A549 (cell line): ENCODE measurements at regions not wholly inside any gene's neighbourhood (a gene's known extent, or its start where the extent isn't known, plus 50 kb on each side); places are given as distances from the start of the nearest gene placed in this dataset.

Experiments
- ATAC-seq, 2 experiments: fragments of 200-7000 bp in 1 of 2; fragments of >200 bp in 1 of 2; cut with Nextera tagmentation in 1 of 2; cut with Tn5 transposase in 1 of 2; 3 replicates each; pipeline versions ENCODE4 v1.8.0 to v1.9.1; 2018 to 2020; ENCODE audit warnings: mild to moderate bottlenecking in 1 of 2, moderate library complexity in 1 of 2
- CTCF ChIA-PET: fragments of 300-600 bp; sonication (Branson Sonifier 250); formaldehyde crosslinking; extraction: SDS; loops from one replicate; lab custom pipeline; 2021; ENCODE audit warnings: antibody characterized with exemption, inconsistent platforms; lab: Yijun Ruan, JAX
- POLR2A ChIA-PET: fragments of 350-600 bp; formaldehyde crosslinking; extraction: SDS; loops from one replicate; lab custom pipeline; 2021; ENCODE audit warnings: antibody characterized with exemption, inconsistent platforms; lab: Yijun Ruan, JAX
- DNase-seq, 2 experiments: peaks; one replicate each; pipeline versions ENCODE4 v3.0.0 to v3.0.0-alpha.2; 2011 to 2016; ENCODE audit warnings: low read depth in 1 of 2, low spot score in 1 of 2
- FAIRE-seq: peaks from 2 replicates; lab custom pipeline; 2011; peaks lifted over from hg19 to GRCh38; lab: Jason Lieb, UNC
- H3K27ac ChIP-seq, 2 experiments: fragments of >200 bp; sonication (Bioruptor Twin); formaldehyde crosslinking; 3 replicates each; pipeline ENCODE4 v1.5.1; 2016 to 2017
- H3K4me1 ChIP-seq: fragments of >200 bp; sonication (Bioruptor Twin); formaldehyde crosslinking; 3 replicates; pipeline ENCODE4 v1.6.1; 2016
- H3K4me2 ChIP-seq: fragments of >200 bp; sonication (Bioruptor Twin); formaldehyde crosslinking; 3 replicates; pipeline ENCODE4 v1.6.1; 2016
- H3K4me3 ChIP-seq: fragments of >200 bp; sonication (Bioruptor Twin); formaldehyde crosslinking; 3 replicates; pipeline ENCODE4 v1.5.1; 2016
- H3K9me3 ChIP-seq: fragments of >200 bp; sonication (Bioruptor Twin); formaldehyde crosslinking; 3 replicates; pipeline ENCODE4 v1.6.1; 2016
- BHLHE40 ChIP-seq: IDR thresholded peaks from 2 replicates; pipeline ENCODE4 v1.6.1; 2012; ENCODE audit warnings: low read depth, low read length, inconsistent platforms
- CBX2 ChIP-seq: fragments of 200-600 bp; sonication (generic); IDR thresholded peaks from 2 replicates; pipeline ENCODE4 v1.6.1; 2016; ENCODE audit warnings: low read depth, mild to moderate bottlenecking, borderline replicate concordance
- CHD2 ChIP-seq: fragments of 150-350 bp; IDR thresholded peaks from 2 replicates; pipeline ENCODE4 v1.6.1; 2014; ENCODE audit warnings: low read length; ENCODE audit not compliant: partially characterized antibody
- CHD4 ChIP-seq: fragments of 200-600 bp; sonication (generic); IDR thresholded peaks from 2 replicates; pipeline ENCODE4 v1.6.1; 2016; ENCODE audit warnings: antibody characterized with exemption, mild to moderate bottlenecking, borderline replicate concordance
- CTCF ChIP-seq: fragments of >200 bp; sonication (Bioruptor Twin); formaldehyde crosslinking; IDR thresholded peaks from 3 replicates; pipeline ENCODE4 v1.5.1; 2016
- EHMT2 ChIP-seq: fragments of 200-600 bp; sonication (generic); IDR thresholded peaks from 2 replicates; pipeline ENCODE4 v1.6.1; 2016; ENCODE audit warnings: antibody characterized with exemption, low read depth, mild to moderate bottlenecking, moderate library complexity
- ESRRA ChIP-seq: fragments of 150-350 bp; IDR thresholded peaks from 2 replicates; pipeline ENCODE4 v1.6.1; 2014; ENCODE audit warnings: mild to moderate bottlenecking, low read length, borderline replicate concordance
- FOXS1 ChIP-seq: fragments of 250-450 bp; sonication (Bioruptor Pico); IDR thresholded peaks from 2 replicates; pipeline ENCODE4 v1.5.0; 2020; ENCODE audit warnings: mild to moderate bottlenecking, moderate library complexity
- GATA3 ChIP-seq: IDR thresholded peaks from 2 replicates; pipeline ENCODE4 v1.6.1; 2012; ENCODE audit warnings: borderline replicate concordance
- HMGXB4 ChIP-seq: fragments of 250-450 bp; sonication (Bioruptor Pico); IDR thresholded peaks from 2 replicates; pipeline ENCODE4 v1.5.0; 2021; ENCODE audit warnings: mild to moderate bottlenecking, moderate library complexity, borderline replicate concordance
- HOXB13 ChIP-seq: fragments of 250-450 bp; sonication (Bioruptor Pico); IDR thresholded peaks from 2 replicates; pipeline ENCODE4 v1.5.0; 2020; ENCODE audit warnings: low read depth, mild to moderate bottlenecking, moderate library complexity
- JUN ChIP-seq, 2 experiments: fragments of >200 bp; sonication (Bioruptor Twin); formaldehyde crosslinking; IDR thresholded peaks; 2 replicates in 1 of 2; 3 replicates in 1 of 2; pipeline ENCODE4 v1.6.1; 2016 to 2017
- NPAS2 ChIP-seq: fragments of 250-450 bp; sonication (Bioruptor Pico); IDR thresholded peaks from 2 replicates; pipeline ENCODE4 v1.8.0; 2022; ENCODE audit warnings: mild to moderate bottlenecking, moderate library complexity, borderline replicate concordance
- NR3C1 ChIP-seq: fragments of >200 bp; sonication (Bioruptor Twin); formaldehyde crosslinking; IDR thresholded peaks from 3 replicates; pipeline ENCODE4 v1.6.1; 2017
- PHF8 ChIP-seq: fragments of 200-600 bp; sonication (generic); IDR thresholded peaks from 2 replicates; pipeline ENCODE4 v1.6.1; 2016; ENCODE audit warnings: low read depth, mild to moderate bottlenecking, antibody characterized with exemption, moderate library complexity, borderline replicate concordance
- RCOR1 ChIP-seq: fragments of 150-350 bp; IDR thresholded peaks from 2 replicates; pipeline ENCODE4 v1.6.1; 2014; ENCODE audit warnings: antibody characterized with exemption, low read length, low read depth
- RFX5 ChIP-seq: fragments of 450-650 bp; IDR thresholded peaks from 2 replicates; pipeline ENCODE4 v1.7.1; 2014; ENCODE audit warnings: antibody characterized with exemption, mild to moderate bottlenecking, moderate library complexity
- WGBS: methylation state at CpG from one replicate; pipeline ENCODE4 v1.1.6; 2017; ENCODE audit errors: missing lambda C conversion rate; 5-methylcytosine and 5-hydroxymethylcytosine counted together
- TF ChIP-seq, protein P1 (sequence below): fragments of >200 bp; sonication (Bioruptor Twin); formaldehyde crosslinking; IDR thresholded peaks from 2 replicates; pipeline ENCODE4 v1.6.1; 2016
- TF ChIP-seq, protein P2 (sequence below): IDR thresholded peaks from 2 replicates; pipeline ENCODE4 v1.6.1; 2012; ENCODE audit warnings: low read depth, borderline replicate concordance

DNA sequence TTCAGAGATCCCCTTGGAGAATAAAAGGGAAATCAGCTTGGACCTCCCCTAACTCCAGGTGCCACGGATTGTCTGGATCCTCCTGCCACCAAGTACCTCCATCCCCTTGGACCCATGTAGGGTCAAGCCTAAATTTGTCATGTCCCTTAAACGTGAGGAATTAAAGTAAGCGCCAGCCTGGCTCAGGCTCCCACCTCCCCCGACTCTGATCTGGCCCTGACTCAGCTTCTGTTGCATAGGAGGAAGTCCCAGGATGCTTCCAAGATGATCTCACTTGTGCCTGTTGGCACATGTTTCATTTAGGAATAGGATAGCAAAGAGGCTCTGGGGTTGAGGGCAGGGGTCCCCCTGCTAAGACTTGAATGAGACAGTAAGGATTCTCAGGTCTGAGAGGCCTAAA, 231.9 kb upstream of the JUN start:
- peak in 1 of 2 experiments; percentile 18 for DNase-seq
- no peak overlapping the region; the same call in 2 of the 3 replicates for H3K4me2 ChIP-seq
- peak; percentile 51 to 59; a peak in 4 of 6 replicates for ATAC-seq
- no peak overlapping the region for H3K4me3 ChIP-seq
- FAIRE-seq, result no peak
- H3K9me3 ChIP-seq, result no peaks in the 10 kb centered on the region
- ChIA-PET CTCF (no interaction called here), POLR2A (no interaction called here)
- peaks cover 18% of the 10 kb centered on the region for H3K4me1 ChIP-seq
- whole genome bisulfite sequencing, result 19% methylated on average over 4 of the region's 4 CpGs
- TF ChIP-seq CHD2, result no peak
- TF ChIP-seq, protein P1, sequence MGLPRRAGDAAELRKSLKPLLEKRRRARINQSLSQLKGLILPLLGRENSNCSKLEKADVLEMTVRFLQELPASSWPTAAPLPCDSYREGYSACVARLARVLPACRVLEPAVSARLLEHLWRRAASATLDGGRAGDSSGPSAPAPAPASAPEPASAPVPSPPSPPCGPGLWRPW, result no peak
- no peak for TF ChIP-seq FOXS1 (CRISPR knock-in tag)
- TF ChIP-seq ESRRA, result no peak
- no peak for TF ChIP-seq RFX5
- no peak for TF ChIP-seq HMGXB4 (CRISPR knock-in tag)
- no peak for TF ChIP-seq BHLHE40
- TF ChIP-seq NPAS2, result no peak
- no peak for TF ChIP-seq CTCF
- no peak for TF ChIP-seq EHMT2
- no peak for TF ChIP-seq HOXB13 (CRISPR knock-in tag)
- TF ChIP-seq, protein P2, sequence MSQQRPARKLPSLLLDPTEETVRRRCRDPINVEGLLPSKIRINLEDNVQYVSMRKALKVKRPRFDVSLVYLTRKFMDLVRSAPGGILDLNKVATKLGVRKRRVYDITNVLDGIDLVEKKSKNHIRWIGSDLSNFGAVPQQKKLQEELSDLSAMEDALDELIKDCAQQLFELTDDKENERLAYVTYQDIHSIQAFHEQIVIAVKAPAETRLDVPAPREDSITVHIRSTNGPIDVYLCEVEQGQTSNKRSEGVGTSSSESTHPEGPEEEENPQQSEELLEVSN, result no peak
- no peak for TF ChIP-seq GATA3
- TF ChIP-seq CBX2, result no peak
- no peak for TF ChIP-seq PHF8
- no peak for TF ChIP-seq CHD4
- peak overlapping the region in 1 of 2 experiments; percentile 62; a peak in 3 of 6 replicates for H3K27ac ChIP-seq

DNA sequence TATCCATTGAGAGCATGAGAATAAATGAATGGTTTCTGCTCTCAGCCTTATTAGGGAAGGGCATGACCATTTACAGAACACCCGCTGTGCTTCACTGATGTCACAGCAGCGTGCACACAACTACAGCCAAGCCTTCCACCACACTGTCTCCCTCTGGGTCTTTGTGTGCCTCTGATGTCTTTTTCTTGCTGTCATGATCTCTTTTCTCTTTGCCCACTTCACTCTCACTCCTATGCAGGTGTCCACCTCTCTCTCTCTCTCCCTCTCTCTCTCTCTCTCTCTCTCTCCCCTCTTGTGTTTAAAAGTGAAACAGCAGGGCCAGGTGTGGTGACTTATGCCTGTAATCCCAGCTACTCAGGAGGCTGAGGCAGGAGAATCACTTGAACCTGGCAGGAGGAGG, 232.5 kb upstream of the JUN start:
- ATAC-seq (peak in 1 of 2 experiments; percentile 21; a peak in 1 of 6 replicates), FAIRE-seq (no peak), DNase-seq (no peak)
- TF ChIP-seq NR3C1 (no peak), RFX5 (no peak), RCOR1 (no peak), JUN (IDR thresholded peaks at IDR 0.05) (no peak)
- 89% methylated on average over 2 of the region's 2 CpGs for WGBS
- Histone ChIP-seq H3K4me3 (no peak overlapping the region), H3K9me3 (no peaks in the 10 kb centered on the region), H3K4me1 (peaks cover 18% of the 10 kb centered on the region), H3K4me2 (no peak overlapping the region), H3K27ac (peak overlapping the region in 1 of 2 experiments; percentile 62; a peak in 3 of 6 replicates)
- ChIA-PET POLR2A (no interaction called here), CTCF (no interaction called here)
